ENCODE measurements at regions not wholly inside any gene's neighbourhood (a gene's known extent, or its start where the extent isn't known, plus 50 kb on each side); places are given as distances from the start of the nearest gene placed in this dataset.

GRCh38 chr16:62298600-62298999 is 262.4 kb upstream of the CDH8 start:
- Mint-ChIP-seq H3K4me1 (no peaks in the 10 kb centered on the region), H3K4me3 (no peak overlapping the region), H3K27ac (no peak overlapping the region), H3K9me3 (no peaks in the 10 kb centered on the region), H3K36me3 (ENCODE audit: low read depth) (no peaks in the 10 kb centered on the region), H3K27me3 (ENCODE audit: low read depth) (no peaks in the 10 kb centered on the region)
- no peak for TF ChIP-seq CTCF (IDR thresholded peaks at IDR 0.05; ENCODE audit: unreplicated experiment in 3 of 3)

- Mint-ChIP-seq H3K36me3 (ENCODE audit: low read depth) (no peaks in the 10 kb centered on the region), H3K4me1 (no peaks in the 10 kb centered on the region), H3K27ac (no peak overlapping the region), H3K9me3 (no peaks in the 10 kb centered on the region), H3K4me3 (no peak overlapping the region), H3K27me3 (ENCODE audit: low read depth) (no peaks in the 10 kb centered on the region)
- no peak for TF ChIP-seq CTCF (IDR thresholded peaks at IDR 0.05; ENCODE audit: unreplicated experiment in 3 of 3)
Observed at GRCh38 chr16:62294213-62294972, 258.2 kb upstream of the CDH8 start.

- no peaks in the 10 kb centered on the region for H3K36me3 Mint-ChIP-seq (ENCODE audit: low read depth)
- TF ChIP-seq CTCF (IDR thresholded peaks at IDR 0.05; ENCODE audit: unreplicated experiment in 3 of 3): no peak
- H3K4me3 Mint-ChIP-seq: no peak overlapping the region
- H3K27ac Mint-ChIP-seq: no peak overlapping the region
- H3K27me3 Mint-ChIP-seq (ENCODE audit: low read depth): no peaks in the 10 kb centered on the region
- no peaks in the 10 kb centered on the region for H3K4me1 Mint-ChIP-seq
- H3K9me3 Mint-ChIP-seq: no peaks in the 10 kb centered on the region
Observed at GRCh38 chr16:62288990-62289629, 252.9 kb upstream of the CDH8 start.

GRCh38 chr16:62280506-62280905 is 244.3 kb upstream of the CDH8 start:
- Mint-ChIP-seq H3K27ac (no peak overlapping the region), H3K27me3 (ENCODE audit: low read depth) (no peaks in the 10 kb centered on the region), H3K4me3 (no peak overlapping the region), H3K9me3 (no peaks in the 10 kb centered on the region), H3K4me1 (no peaks in the 10 kb centered on the region), H3K36me3 (ENCODE audit: low read depth) (no peaks in the 10 kb centered on the region)
- no peak for TF ChIP-seq CTCF (IDR thresholded peaks at IDR 0.05; ENCODE audit: unreplicated experiment in 3 of 3)

- no peaks in the 10 kb centered on the region for H3K27me3 Mint-ChIP-seq (ENCODE audit: low read depth)
- H3K4me3 Mint-ChIP-seq: no peak overlapping the region
- H3K36me3 Mint-ChIP-seq (ENCODE audit: low read depth): no peaks in the 10 kb centered on the region
- H3K4me1 Mint-ChIP-seq: no peaks in the 10 kb centered on the region
- TF ChIP-seq CTCF (IDR thresholded peaks at IDR 0.05; ENCODE audit: unreplicated experiment in 3 of 3): no peak
- H3K9me3 Mint-ChIP-seq: no peaks in the 10 kb centered on the region
- H3K27ac Mint-ChIP-seq: no peak overlapping the region
Observed at GRCh38 chr16:62277942-62278341, 241.7 kb upstream of the CDH8 start.

GRCh38 chr16:62276637-62277036 is 240.4 kb upstream of the CDH8 start:
- no peaks in the 10 kb centered on the region for H3K4me1 Mint-ChIP-seq
- no peak overlapping the region for H3K4me3 Mint-ChIP-seq
- H3K36me3 Mint-ChIP-seq (ENCODE audit: low read depth): no peaks in the 10 kb centered on the region
- no peak for TF ChIP-seq CTCF (IDR thresholded peaks at IDR 0.05; ENCODE audit: unreplicated experiment in 3 of 3)
- no peaks in the 10 kb centered on the region for H3K27me3 Mint-ChIP-seq (ENCODE audit: low read depth)
- no peak overlapping the region for H3K27ac Mint-ChIP-seq
- H3K9me3 Mint-ChIP-seq: no peaks in the 10 kb centered on the region

Measured in nephron (organoid).